ENCODE measurements at regions not wholly inside any gene's neighbourhood (a gene's known extent, or its start where the extent isn't known, plus 50 kb on each side); places are given as distances from the start of the nearest gene placed in this dataset.

DNA sequence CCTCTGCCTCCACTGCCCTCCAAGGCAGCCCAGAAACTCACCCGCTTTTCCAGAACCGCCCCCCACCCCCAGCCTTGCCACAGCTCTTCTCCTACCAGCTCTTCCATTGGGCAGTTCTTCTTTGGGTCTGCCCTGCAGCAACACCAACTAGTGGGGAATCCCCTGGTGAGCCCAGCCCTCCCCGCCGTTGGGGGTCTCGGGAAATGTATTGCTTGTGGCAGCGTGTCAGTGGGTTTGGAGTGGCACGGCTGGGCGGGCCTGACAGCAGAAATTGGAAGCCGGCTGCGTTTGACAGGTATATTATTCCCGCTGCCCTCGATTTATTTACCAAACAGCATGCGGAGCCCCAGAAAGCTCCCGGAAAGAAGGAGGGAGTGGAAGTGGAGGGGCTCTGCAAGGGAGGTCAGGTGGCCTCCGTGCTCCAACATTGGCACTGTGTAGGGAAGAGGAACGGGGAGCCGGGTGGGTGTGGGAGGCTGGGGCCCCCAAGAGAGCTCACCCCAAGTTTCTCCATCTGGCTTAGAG is 65.2 kb upstream of the NECTIN1 start:
- no peak overlapping the region for H3K4me3 ChIP-seq (ENCODE audit: low read depth, low read length)
- no peak for DNase-seq (ENCODE audit: low read depth)
- TF ChIP-seq, protein P1, sequence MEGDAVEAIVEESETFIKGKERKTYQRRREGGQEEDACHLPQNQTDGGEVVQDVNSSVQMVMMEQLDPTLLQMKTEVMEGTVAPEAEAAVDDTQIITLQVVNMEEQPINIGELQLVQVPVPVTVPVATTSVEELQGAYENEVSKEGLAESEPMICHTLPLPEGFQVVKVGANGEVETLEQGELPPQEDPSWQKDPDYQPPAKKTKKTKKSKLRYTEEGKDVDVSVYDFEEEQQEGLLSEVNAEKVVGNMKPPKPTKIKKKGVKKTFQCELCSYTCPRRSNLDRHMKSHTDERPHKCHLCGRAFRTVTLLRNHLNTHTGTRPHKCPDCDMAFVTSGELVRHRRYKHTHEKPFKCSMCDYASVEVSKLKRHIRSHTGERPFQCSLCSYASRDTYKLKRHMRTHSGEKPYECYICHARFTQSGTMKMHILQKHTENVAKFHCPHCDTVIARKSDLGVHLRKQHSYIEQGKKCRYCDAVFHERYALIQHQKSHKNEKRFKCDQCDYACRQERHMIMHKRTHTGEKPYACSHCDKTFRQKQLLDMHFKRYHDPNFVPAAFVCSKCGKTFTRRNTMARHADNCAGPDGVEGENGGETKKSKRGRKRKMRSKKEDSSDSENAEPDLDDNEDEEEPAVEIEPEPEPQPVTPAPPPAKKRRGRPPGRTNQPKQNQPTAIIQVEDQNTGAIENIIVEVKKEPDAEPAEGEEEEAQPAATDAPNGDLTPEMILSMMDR (IDR thresholded peaks at IDR 0.05; ENCODE audit: insufficient read depth, low read depth, low read length) = no peak

DNA sequence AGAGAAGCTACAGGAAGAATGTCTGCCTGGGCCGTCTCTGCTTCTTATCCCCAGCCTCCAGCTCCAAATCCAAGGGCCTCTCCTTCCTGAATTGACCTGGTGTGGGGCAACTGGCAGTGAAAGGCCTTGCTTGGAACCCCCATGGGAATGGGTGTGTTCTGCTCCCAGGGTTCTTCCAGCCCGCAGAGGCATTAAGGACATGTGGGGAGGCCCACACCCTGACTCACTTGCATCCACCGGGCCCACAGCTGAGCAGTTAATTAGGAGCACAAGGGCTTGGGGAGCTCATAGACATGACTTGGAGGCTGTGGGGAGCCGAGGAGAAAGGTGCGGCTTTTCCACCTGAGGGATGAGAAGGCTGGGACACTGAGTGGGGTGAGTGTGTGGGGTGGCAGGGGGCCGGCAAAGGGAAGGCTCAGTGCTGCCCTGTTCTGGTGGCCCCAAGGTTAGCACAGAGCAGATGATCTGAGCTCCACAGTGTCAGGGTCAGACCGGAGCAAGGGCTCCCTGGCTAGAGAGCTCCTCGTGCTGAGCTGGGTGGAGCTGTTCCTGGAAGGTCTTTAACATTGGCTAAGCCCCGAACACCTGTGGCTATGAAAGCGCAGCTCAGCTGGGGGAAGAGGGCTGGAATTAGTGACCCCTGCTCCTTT is 64.5 kb upstream of the NECTIN1 start:
- H3K4me3 ChIP-seq (ENCODE audit: low read depth, low read length) = no peak overlapping the region
- no peak for DNase-seq (ENCODE audit: low read depth)
- TF ChIP-seq, protein P1 (IDR thresholded peaks at IDR 0.05; ENCODE audit: insufficient read depth, low read depth, low read length) = no peak

DNA sequence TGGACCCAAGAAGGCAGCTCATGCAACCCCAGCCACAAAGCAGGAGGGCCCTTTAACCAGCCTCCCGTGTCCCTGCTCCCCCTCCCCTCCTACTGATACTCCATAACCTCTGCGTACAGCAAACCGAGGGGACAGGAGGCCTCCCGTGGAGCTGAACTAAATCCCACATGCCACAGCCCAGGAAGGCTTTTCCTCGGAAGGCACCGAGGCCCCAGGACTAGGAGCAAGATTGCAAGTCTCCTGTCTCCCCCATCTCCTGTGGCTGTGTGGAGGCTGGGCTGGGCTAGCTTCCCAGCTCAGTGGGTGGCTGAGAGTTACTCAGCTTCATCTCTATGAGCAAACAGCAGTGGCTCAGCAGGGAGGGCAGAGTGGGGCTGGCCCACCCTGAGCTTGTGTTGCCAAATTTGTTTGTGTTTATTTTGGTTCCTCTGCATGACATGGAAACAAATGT is 62.7 kb upstream of the NECTIN1 start:
- DNase-seq (ENCODE audit: low read depth) = peak; percentile 3
- TF ChIP-seq, protein P1 (IDR thresholded peaks at IDR 0.05; ENCODE audit: insufficient read depth, low read depth, low read length) = no peak
- no peak overlapping the region for H3K4me3 ChIP-seq (ENCODE audit: low read depth, low read length)

DNA sequence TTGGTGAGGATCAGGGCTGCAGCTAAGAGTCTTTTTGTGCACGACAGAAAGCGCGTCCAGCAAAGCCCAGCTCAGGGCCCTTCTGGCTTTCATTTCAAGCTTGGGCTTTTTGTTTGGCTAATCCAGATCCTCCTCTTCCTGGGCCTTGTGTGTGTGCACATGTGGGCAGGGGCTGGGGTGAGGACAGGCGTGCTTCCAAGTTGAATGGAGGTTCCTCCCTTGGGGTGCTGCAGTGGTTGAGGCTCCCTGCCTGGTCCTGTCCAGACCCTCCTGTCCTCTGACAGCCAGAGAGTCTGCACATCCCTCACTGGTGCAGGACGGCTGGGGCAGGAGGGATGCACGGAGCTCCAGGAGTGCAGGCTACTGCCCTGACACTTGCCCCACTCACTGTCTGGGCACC is 62.0 kb upstream of the NECTIN1 start:
- TF ChIP-seq, protein P1 (IDR thresholded peaks at IDR 0.05; ENCODE audit: insufficient read depth, low read depth, low read length) = no peak
- H3K4me3 ChIP-seq (ENCODE audit: low read depth, low read length) = no peak overlapping the region
- DNase-seq (ENCODE audit: low read depth) = no peak

DNA sequence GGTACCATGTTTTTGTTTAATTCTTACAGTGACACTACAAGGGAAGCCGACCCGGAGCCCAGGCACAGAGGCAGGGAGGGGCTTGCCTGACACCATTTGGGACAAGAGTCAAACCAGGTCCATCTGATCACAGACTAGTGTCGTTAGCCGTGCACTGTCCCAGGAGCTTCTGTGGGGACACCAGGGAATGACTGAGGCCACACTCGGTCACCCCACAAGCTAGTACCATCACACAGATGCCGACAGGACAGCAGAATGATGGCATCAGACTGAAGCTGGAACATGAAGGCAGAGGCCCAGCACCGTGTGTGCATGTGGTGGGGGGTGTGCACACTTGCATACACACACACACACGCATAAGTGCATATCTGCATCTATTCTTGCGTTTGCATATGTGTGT is 61.5 kb upstream of the NECTIN1 start:
- no peak for DNase-seq (ENCODE audit: low read depth)
- TF ChIP-seq, protein P1 (IDR thresholded peaks at IDR 0.05; ENCODE audit: insufficient read depth, low read depth, low read length) = no peak

DNA sequence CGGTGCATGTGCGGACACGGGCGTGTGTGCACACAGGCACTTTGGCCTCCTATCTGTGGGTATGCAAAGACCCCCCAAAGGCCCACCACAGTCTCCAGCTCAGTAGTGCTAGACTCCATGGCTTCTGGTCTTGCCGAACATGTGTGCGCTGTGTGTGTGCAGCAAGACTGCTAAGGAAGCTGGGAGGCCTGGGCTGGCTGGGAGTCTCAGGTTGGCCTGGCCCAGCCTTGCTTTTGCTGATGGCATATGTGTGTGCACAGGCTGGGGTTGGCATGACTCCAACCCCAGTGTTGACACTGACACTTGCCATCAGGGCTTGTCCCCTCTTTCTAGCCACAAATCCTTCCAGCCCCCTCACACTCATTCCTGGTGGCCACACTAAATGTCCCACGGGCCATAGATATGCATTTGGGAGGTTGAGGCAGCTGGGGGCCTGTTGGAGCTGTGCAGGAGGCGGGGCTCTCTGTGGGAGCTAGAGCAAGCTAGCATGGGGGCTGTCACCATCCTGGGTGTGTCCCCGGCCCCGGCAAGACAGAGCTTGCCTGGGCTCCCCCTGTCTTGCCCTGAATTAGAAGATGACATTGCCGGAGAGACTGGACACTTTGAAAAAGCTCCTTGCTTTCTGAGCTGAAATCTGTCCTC is 60.9 kb upstream of the NECTIN1 start:
- H3K4me3 ChIP-seq (ENCODE audit: low read depth, low read length) = no peak overlapping the region
- TF ChIP-seq, protein P1 (IDR thresholded peaks at IDR 0.05; ENCODE audit: insufficient read depth, low read depth, low read length) = no peak
- no peak for DNase-seq (ENCODE audit: low read depth)

More for the DNA sequence above, 61.5 kb upstream of the NECTIN1 start:
- no peak overlapping the region for H3K4me3 ChIP-seq (ENCODE audit: low read depth, low read length)
